B cell (primary cell): ENCODE measurements at regions not wholly inside any gene's neighbourhood (a gene's known extent, or its start where the extent isn't known, plus 50 kb on each side); places are given as distances from the start of the nearest gene placed in this dataset.

Experiments used
- ATAC-seq: fragments of 200-7000 bp; cut with Tn5 transposase; one replicate; pipeline ENCODE4 v1.10.0; 2021; ENCODE audit warnings: low read depth, mild to moderate bottlenecking, moderate number of reproducible peaks, moderate library complexity
- CTCF ChIA-PET: fragments of 350-600 bp; sonication (Branson Sonifier 250); formaldehyde crosslinking; loops from one replicate; lab custom pipeline; 2021; ENCODE audit warnings: antibody characterized with exemption, inconsistent platforms; lab: Charles Lee
- POLR2A ChIA-PET: fragments of 350-600 bp; sonication (Branson Sonifier 250); formaldehyde crosslinking; loops from one replicate; lab custom pipeline; 2021; ENCODE audit warnings: antibody characterized with exemption; lab: Charles Lee
- DNase-seq: peaks from one replicate; pipeline ENCODE4 v3.0.0; 2013
- H2AFZ ChIP-seq: 2 replicates; pipeline ENCODE4 v1.6.1; 2012; ENCODE audit warnings: mild to moderate bottlenecking, low read depth, low read length; ENCODE audit not compliant: insufficient read depth, poor library complexity, severe bottlenecking
- H3K27ac ChIP-seq, 2 donors: 1 replicate in 1 of 2; 2 replicates in 1 of 2; pipeline ENCODE4 v1.5.1; 2012 to 2013; ENCODE audit warnings: low read length in 2 of 2, mild to moderate bottlenecking in 2 of 2, moderate library complexity in 1 of 2
- H3K27me3 ChIP-seq, 4 experiments: fragments of 200-600 bp in 1 of 4; sonication (generic) in 1 of 4; replicated peaks in 1 of 4; 1 replicate in 2 of 4; 2 replicates in 2 of 4; pipeline versions ENCODE4 v1.6.1 to v1.7.0; 2013 to 2016; ENCODE audit warnings: low read length in 3 of 4, mild to moderate bottlenecking in 2 of 4, mixed read lengths in 1 of 4, moderate library complexity in 1 of 4; ENCODE audit not compliant: insufficient read depth in 4 of 4, control insufficient read depth in 3 of 4; ENCODE audit errors: control extremely low read depth in 1 of 4
- H3K36me3 ChIP-seq, 2 experiments: replicated peaks in 1 of 2; 1 replicate in 1 of 2; 2 replicates in 1 of 2; pipeline versions ENCODE4 v1.6.1 to v1.7.1; 2013; ENCODE audit warnings: low read length in 1 of 2; ENCODE audit not compliant: insufficient read depth in 2 of 2, control insufficient read depth in 1 of 2; ENCODE audit errors: control extremely low read depth in 1 of 2, extremely low read depth in 1 of 2
- H3K4me1 ChIP-seq, 2 donors: fragments of 200-600 bp in 1 of 2; sonication (generic) in 1 of 2; 1 replicate in 1 of 2; 2 replicates in 1 of 2; pipeline versions ENCODE4 v1.5.1 to v1.6.1; 2013 to 2017; ENCODE audit warnings: low read length in 2 of 2; ENCODE audit not compliant: control insufficient read depth in 2 of 2, insufficient read depth in 2 of 2
- H3K4me2 ChIP-seq: replicated peaks from 2 replicates; pipeline ENCODE3; 2012; ENCODE audit warnings: mild to moderate bottlenecking, low read depth, low read length; ENCODE audit not compliant: poor library complexity, severe bottlenecking
- H3K4me3 ChIP-seq, 5 experiments: fragments of 200-600 bp in 1 of 5; sonication (generic) in 1 of 5; 1 replicate in 3 of 5; 2 replicates in 2 of 5; pipeline versions ENCODE4 v1.5.1 to v1.7.0; 2011 to 2016; ENCODE audit warnings: low read length in 4 of 5, mild to moderate bottlenecking in 4 of 5, low read depth in 2 of 5, control low read depth in 1 of 5, moderate library complexity in 1 of 5; ENCODE audit not compliant: insufficient read depth in 1 of 5; ENCODE audit errors: control extremely low read depth in 1 of 5, extremely low read depth in 1 of 5
- H3K79me2 ChIP-seq: fragments of 200-600 bp; sonication (generic); one replicate; pipeline ENCODE4 v1.6.0; 2016; ENCODE audit warnings: low read length; ENCODE audit not compliant: control insufficient read depth, insufficient read depth
- H3K9ac ChIP-seq: fragments of 200-600 bp; sonication (generic); 2 replicates; pipeline ENCODE4 v1.6.1; 2017; ENCODE audit warnings: mild to moderate bottlenecking, low read length, moderate library complexity
- H3K9me3 ChIP-seq, 3 donors: one replicate each; pipeline versions ENCODE4 v1.6.1 to v1.7.1; 2013; ENCODE audit warnings: low read length in 2 of 3; ENCODE audit not compliant: control insufficient read depth in 2 of 3, insufficient read depth in 1 of 3; ENCODE audit errors: control extremely low read depth in 1 of 3
- H4K20me1 ChIP-seq: 2 replicates; pipeline ENCODE4 v1.6.0; 2012; ENCODE audit warnings: mild to moderate bottlenecking, low read length; ENCODE audit not compliant: insufficient read depth, control insufficient read depth, poor library complexity, severe bottlenecking
- H3K27ac Mint-ChIP-seq: one replicate; pipeline ENCODE4 v1.8.0; 2021; ENCODE audit warnings: mixed read lengths
- H3K27me3 Mint-ChIP-seq: one replicate; pipeline ENCODE4 v1.8.0; 2021; ENCODE audit warnings: mixed read lengths
- H3K4me1 Mint-ChIP-seq: one replicate; pipeline ENCODE4 v1.8.0; 2021; ENCODE audit warnings: mixed read lengths
- H3K4me3 Mint-ChIP-seq: one replicate; pipeline ENCODE4 v1.8.0; 2021; ENCODE audit warnings: mixed read lengths
- H3K9me3 Mint-ChIP-seq: one replicate; pipeline ENCODE4 v1.8.0; 2022; ENCODE audit warnings: mixed read lengths; ENCODE audit not compliant: insufficient read depth
- EZH2 ChIP-seq: IDR thresholded peaks from 2 replicates; pipeline ENCODE4 v1.6.1; 2012; ENCODE audit warnings: borderline replicate concordance, low read depth, mild to moderate bottlenecking, moderate library complexity, low read length; ENCODE audit not compliant: insufficient read depth, poor library complexity, severe bottlenecking
- WGBS: methylation state at CpG from one replicate; pipeline ENCODE4 v1.1.5; 2013; ENCODE audit warnings: missing lambda C conversion rate; ENCODE audit not compliant: insufficient coverage; 5-methylcytosine and 5-hydroxymethylcytosine counted together
- intact Hi-C: fragments of 100-400 bp; cut with micrococcal nuclease; formaldehyde crosslinking; loops from one replicate; pipeline ENCODE4 v1.10.0; 2022
- TF ChIP-seq, protein P1 (sequence below): fragments of 200-600 bp; IDR thresholded peaks from one replicate; pipeline ENCODE4 v1.8.0; 2022; ENCODE audit warnings: antibody characterized with exemption, mild to moderate bottlenecking

GRCh38 chr2:76556018-76556417 is 845.3 kb upstream of the GCFC2 start:
- ChIA-PET CTCF (no interaction called here), POLR2A (no interaction called here)
- DNase-seq (no peak), ATAC-seq (no peak)
- Histone ChIP-seq H2AFZ (no peak overlapping the region), H4K20me1 (no peaks in the 10 kb centered on the region), H3K4me3 (no peak overlapping the region), H3K36me3 (no peaks in the 10 kb centered on the region), H3K9ac (no peak overlapping the region), H3K9me3 (no peaks in the 10 kb centered on the region), H3K79me2 (no peaks in the 10 kb centered on the region), H3K27ac (no peak overlapping the region), H3K27me3 (no peaks in the 10 kb centered on the region), H3K4me1 (no peaks in the 10 kb centered on the region), H3K4me2 (no peak overlapping the region)
- Mint-ChIP-seq H3K9me3 (no peaks in the 10 kb centered on the region), H3K4me3 (no peak overlapping the region), H3K4me1 (no peaks in the 10 kb centered on the region), H3K27ac (no peak overlapping the region), H3K27me3 (no peaks in the 10 kb centered on the region)
- intact Hi-C loops: no loop called here
- no peak for TF ChIP-seq EZH2
- TF ChIP-seq, protein P1, sequence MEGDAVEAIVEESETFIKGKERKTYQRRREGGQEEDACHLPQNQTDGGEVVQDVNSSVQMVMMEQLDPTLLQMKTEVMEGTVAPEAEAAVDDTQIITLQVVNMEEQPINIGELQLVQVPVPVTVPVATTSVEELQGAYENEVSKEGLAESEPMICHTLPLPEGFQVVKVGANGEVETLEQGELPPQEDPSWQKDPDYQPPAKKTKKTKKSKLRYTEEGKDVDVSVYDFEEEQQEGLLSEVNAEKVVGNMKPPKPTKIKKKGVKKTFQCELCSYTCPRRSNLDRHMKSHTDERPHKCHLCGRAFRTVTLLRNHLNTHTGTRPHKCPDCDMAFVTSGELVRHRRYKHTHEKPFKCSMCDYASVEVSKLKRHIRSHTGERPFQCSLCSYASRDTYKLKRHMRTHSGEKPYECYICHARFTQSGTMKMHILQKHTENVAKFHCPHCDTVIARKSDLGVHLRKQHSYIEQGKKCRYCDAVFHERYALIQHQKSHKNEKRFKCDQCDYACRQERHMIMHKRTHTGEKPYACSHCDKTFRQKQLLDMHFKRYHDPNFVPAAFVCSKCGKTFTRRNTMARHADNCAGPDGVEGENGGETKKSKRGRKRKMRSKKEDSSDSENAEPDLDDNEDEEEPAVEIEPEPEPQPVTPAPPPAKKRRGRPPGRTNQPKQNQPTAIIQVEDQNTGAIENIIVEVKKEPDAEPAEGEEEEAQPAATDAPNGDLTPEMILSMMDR: no peak
- WGBS: 100% methylated on average over 1 of the region's 2 CpGs

DNA sequence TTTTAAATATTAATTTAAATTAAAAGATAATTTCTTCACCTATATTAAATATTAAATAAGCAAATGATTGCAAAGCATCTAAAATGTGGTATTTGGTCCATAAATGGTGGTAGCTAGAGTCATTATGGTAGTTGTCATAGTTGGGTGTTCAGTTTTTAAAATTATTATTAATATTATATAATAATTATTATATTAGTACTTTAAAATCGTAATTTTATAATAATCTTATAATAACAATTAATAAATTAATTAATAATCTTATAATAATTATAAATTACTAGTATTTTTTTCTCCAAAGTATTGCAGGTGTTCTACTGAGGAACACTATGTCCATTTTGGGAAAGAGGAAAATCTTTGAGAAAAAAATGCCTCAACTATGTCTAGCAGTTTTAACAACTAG is 835.5 kb upstream of the GCFC2 start:
- Histone ChIP-seq H2AFZ (no peak overlapping the region), H3K9ac (no peak overlapping the region), H3K36me3 (no peaks in the 10 kb centered on the region), H3K79me2 (no peaks in the 10 kb centered on the region), H4K20me1 (no peaks in the 10 kb centered on the region), H3K4me1 (no peaks in the 10 kb centered on the region), H3K9me3 (peaks cover 0 to 4% (median 0%) of the 10 kb centered on the region in 3 donors), H3K4me3 (no peak overlapping the region), H3K4me2 (no peak overlapping the region), H3K27ac (no peak overlapping the region), H3K27me3 (no peaks in the 10 kb centered on the region)
- POLR2A ChIA-PET: no interaction called here
- Mint-ChIP-seq H3K27ac (no peak overlapping the region), H3K27me3 (no peaks in the 10 kb centered on the region), H3K4me1 (no peaks in the 10 kb centered on the region), H3K9me3 (peaks cover 5% of the 10 kb centered on the region), H3K4me3 (no peak overlapping the region)
- CTCF ChIA-PET: no interaction called here
- TF ChIP-seq EZH2: no peak
- TF ChIP-seq, protein P1: no peak
- ATAC-seq (no peak), DNase-seq (no peak)
- intact Hi-C loops: no loop called here
- no CpG with 5 or more reads among the region's 1 CpG for WGBS
